Activated CD4-positive, alpha-beta memory T cell treated with anti-CD3 and anti-CD28 coated beads for 36 hours (primary cell): ENCODE measurements at regions not wholly inside any gene's neighbourhood (a gene's known extent, or its start where the extent isn't known, plus 50 kb on each side); places are given as distances from the start of the nearest gene placed in this dataset.

Experiments used
- CTCF ChIA-PET: fragments of 350-600 bp; sonication (Branson Sonifier 250); formaldehyde crosslinking; loops from one replicate; lab custom pipeline; 2021; ENCODE audit warnings: antibody characterized with exemption, inconsistent platforms; lab: Charles Lee
- POLR2A ChIA-PET: fragments of 350-600 bp; sonication (Branson Sonifier 250); formaldehyde crosslinking; loops from one replicate; lab custom pipeline; 2021; ENCODE audit warnings: antibody characterized with exemption; lab: Charles Lee
- DNase-seq: peaks from one replicate; pipeline ENCODE4 v3.0.0-alpha.2; 2020
- H3K27ac Mint-ChIP-seq: one replicate; pipeline ENCODE4 v1.8.0; 2021; ENCODE audit warnings: mixed read lengths
- H3K27me3 Mint-ChIP-seq: one replicate; pipeline ENCODE4 v1.8.0; 2021; ENCODE audit warnings: mixed read lengths
- H3K36me3 Mint-ChIP-seq: one replicate; pipeline ENCODE4 v1.8.0; 2021; ENCODE audit warnings: mixed read lengths
- H3K4me1 Mint-ChIP-seq: one replicate; pipeline ENCODE4 v1.8.0; 2021; ENCODE audit warnings: low read depth, mixed read lengths
- H3K4me3 Mint-ChIP-seq: one replicate; pipeline ENCODE4 v1.8.0; 2021; ENCODE audit warnings: mild to moderate bottlenecking, mixed read lengths
- H3K9me3 Mint-ChIP-seq: one replicate; pipeline ENCODE4 v1.8.0; 2021; ENCODE audit warnings: mixed read lengths
- intact Hi-C: fragments of 100-400 bp; cut with micrococcal nuclease; formaldehyde crosslinking; loops from one replicate; pipeline ENCODE4 v1.15.1; 2023

DNA sequence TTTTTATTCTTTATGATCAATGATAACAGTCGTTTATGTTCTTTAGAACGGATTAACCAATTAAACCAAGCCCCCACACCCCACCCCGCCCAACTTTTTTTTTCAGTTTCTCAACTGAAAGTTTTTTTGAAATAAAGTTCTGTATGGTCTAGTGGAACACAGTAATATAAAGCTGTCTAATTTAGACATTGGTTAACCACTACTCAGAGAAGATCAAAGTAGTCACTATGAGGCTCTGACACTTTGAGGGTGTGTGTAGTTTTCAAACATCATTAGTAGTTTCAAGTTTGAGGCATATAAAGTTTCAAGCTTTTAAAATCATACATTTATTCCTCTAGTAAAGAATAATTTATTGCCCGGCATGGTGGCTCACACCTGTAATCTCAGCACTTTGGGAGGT is 413.2 kb downstream of the EFNB2 start:
- intact Hi-C loops: no loop called here
- Mint-ChIP-seq H3K27me3 (peaks cover 4% of the 10 kb centered on the region), H3K36me3 (no peaks in the 10 kb centered on the region), H3K27ac (no peak overlapping the region), H3K4me1 (no peaks in the 10 kb centered on the region), H3K9me3 (no peaks in the 10 kb centered on the region), H3K4me3 (no peak overlapping the region)
- DNase-seq: no peak
- ChIA-PET CTCF (no interaction called here), POLR2A (no interaction called here)

DNA sequence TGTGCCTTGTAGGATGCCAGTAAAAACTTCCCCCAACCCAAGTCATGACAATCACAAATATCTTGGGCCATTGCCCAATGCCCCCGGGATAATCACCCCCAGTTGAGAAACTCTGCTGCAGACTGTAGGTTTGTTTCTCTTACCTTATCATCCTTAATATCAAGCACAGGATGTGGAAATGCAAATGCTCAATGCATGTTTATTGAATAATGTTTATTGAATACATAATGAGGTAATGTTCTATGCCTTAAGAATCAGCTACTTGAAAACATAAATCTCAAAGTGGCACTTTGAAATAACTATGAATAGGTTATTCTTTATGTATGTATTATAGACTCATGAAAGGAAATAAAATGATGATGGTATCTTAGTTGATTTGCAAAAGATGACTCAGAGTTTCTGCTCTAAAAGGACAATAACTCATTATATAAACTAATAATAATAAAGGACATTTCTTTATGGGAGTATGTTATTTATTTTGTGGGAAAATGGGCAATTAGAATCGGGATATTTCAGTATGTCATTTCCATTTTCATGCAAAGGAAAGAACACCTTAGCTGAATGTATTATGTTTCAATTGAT is 414.2 kb downstream of the EFNB2 start:
- Mint-ChIP-seq H3K4me1 (no peaks in the 10 kb centered on the region), H3K27me3 (peaks cover 4% of the 10 kb centered on the region), H3K27ac (no peak overlapping the region), H3K4me3 (no peak overlapping the region), H3K9me3 (no peaks in the 10 kb centered on the region), H3K36me3 (no peaks in the 10 kb centered on the region)
- intact Hi-C loops: no loop called here
- no peak for DNase-seq
- ChIA-PET POLR2A (no interaction called here), CTCF (no interaction called here)

GRCh38 chr13:106118996-106119395 is 416.5 kb downstream of the EFNB2 start:
- Mint-ChIP-seq H3K36me3 (no peaks in the 10 kb centered on the region), H3K27ac (no peak overlapping the region), H3K4me1 (no peaks in the 10 kb centered on the region), H3K27me3 (peaks cover 4% of the 10 kb centered on the region), H3K9me3 (no peaks in the 10 kb centered on the region), H3K4me3 (no peak overlapping the region)
- POLR2A ChIA-PET: no interaction called here
- intact Hi-C loops: no loop called here
- CTCF ChIA-PET: no interaction called here
- no peak for DNase-seq

DNA sequence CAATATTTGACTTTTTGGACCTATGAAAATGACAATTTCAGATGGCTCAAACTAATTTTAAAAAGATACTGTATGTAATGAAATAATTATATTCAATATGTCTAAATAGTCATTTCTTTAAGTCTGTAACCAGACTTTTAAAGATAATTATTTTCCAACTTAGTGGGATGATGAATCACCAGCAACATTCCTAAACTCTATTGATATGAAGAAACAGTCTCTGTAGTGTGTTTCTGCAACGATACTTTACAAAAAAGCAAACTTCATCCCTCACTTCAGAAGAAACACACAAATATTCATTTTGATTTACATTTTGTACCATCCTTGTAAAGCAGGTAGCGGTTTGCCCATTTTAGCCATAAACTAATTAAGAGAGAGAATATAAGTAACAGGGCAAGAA is 417.4 kb downstream of the EFNB2 start:
- DNase-seq: no peak
- H3K27me3 Mint-ChIP-seq: peaks cover 4% of the 10 kb centered on the region
- H3K9me3 Mint-ChIP-seq: no peaks in the 10 kb centered on the region
- intact Hi-C loops: no loop called here
- no peak overlapping the region for H3K4me3 Mint-ChIP-seq
- no peaks in the 10 kb centered on the region for H3K4me1 Mint-ChIP-seq
- H3K27ac Mint-ChIP-seq: no peak overlapping the region
- CTCF ChIA-PET: no interaction called here
- POLR2A ChIA-PET: no interaction called here
- H3K36me3 Mint-ChIP-seq: no peaks in the 10 kb centered on the region

- POLR2A ChIA-PET: no interaction called here
- no peaks in the 10 kb centered on the region for H3K4me1 Mint-ChIP-seq
- peaks cover 4% of the 10 kb centered on the region for H3K27me3 Mint-ChIP-seq
Observed at GRCh38 chr13:106117640-106118039, 417.8 kb downstream of the EFNB2 start.

GRCh38 chr13:106117035-106117434 is 418.4 kb downstream of the EFNB2 start:
- Mint-ChIP-seq H3K27ac (no peak overlapping the region), H3K4me3 (no peak overlapping the region), H3K27me3 (peaks cover 4% of the 10 kb centered on the region), H3K4me1 (no peaks in the 10 kb centered on the region), H3K9me3 (no peaks in the 10 kb centered on the region), H3K36me3 (no peaks in the 10 kb centered on the region)
- DNase-seq: no peak
- ChIA-PET POLR2A (no interaction called here), CTCF (interaction anchor here (0.7 kb wide), 1 partner anchor 568 kb away, joined by 3 read pairs; no protein-coding TSS in a partner anchor)
- intact Hi-C loops: no loop called here

More at GRCh38 chr13:106117640-106118039, 417.8 kb downstream of the EFNB2 start:
- H3K4me3 Mint-ChIP-seq: no peak overlapping the region
- CTCF ChIA-PET: no interaction called here
- H3K36me3 Mint-ChIP-seq: no peaks in the 10 kb centered on the region
- intact Hi-C loops: no loop called here
- no peak for DNase-seq
- H3K9me3 Mint-ChIP-seq: no peaks in the 10 kb centered on the region
- H3K27ac Mint-ChIP-seq: no peak overlapping the region

GRCh38 chr13:106115081-106115480 is 420.4 kb downstream of the EFNB2 start:
- ChIA-PET POLR2A (no interaction called here), CTCF (no interaction called here)
- H3K4me3 Mint-ChIP-seq: no peak overlapping the region
- H3K4me1 Mint-ChIP-seq: no peaks in the 10 kb centered on the region
- no peak for DNase-seq
- no peaks in the 10 kb centered on the region for H3K36me3 Mint-ChIP-seq
- intact Hi-C loops: no loop called here
- no peak overlapping the region for H3K27ac Mint-ChIP-seq
- no peaks in the 10 kb centered on the region for H3K9me3 Mint-ChIP-seq
- H3K27me3 Mint-ChIP-seq: no peaks in the 10 kb centered on the region

DNA sequence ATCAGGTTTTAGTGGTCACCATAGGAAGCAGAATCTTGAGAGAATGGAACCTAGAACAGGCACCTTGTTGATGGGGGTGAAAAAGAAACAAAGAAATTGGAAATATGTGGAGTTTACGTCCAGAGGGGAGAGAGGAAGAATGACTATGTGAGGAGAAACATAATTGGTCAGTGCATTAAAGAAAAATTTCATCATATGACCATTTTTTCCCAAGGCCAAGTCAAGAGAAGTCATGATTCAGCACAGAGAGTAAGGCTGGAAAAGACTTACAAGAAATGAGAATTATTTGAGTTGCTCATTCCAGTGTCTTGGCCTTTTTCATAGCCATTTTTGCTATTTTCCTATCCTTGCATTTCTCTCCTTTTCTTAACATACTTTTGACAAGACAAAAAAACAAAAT is 421.7 kb downstream of the EFNB2 start:
- H3K36me3 Mint-ChIP-seq: no peaks in the 10 kb centered on the region

DNA sequence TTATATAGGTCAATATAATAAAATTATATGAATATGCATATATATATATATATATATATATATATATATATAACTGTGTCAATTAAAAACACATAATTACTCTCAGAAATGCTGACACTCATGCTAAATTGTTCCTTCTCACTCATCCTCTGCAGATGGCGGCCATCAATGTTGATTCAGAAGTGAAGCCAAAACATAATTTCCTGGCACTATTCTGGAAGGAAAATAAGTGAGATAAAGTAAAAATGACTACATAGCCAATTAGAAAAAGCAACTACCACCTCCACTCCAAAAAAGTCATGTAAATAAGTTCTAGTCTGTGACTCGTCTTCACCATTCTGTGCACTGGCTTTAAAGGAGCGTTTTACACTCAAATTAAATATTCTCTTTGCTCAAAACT is 423.3 kb downstream of the EFNB2 start:
- intact Hi-C loops: no loop called here
- Mint-ChIP-seq H3K4me3 (no peak overlapping the region), H3K4me1 (no peaks in the 10 kb centered on the region), H3K36me3 (no peaks in the 10 kb centered on the region), H3K9me3 (no peaks in the 10 kb centered on the region), H3K27me3 (no peaks in the 10 kb centered on the region), H3K27ac (no peak overlapping the region)
- POLR2A ChIA-PET: no interaction called here
- no peak for DNase-seq
- CTCF ChIA-PET: no interaction called here

More for the DNA sequence above, 421.7 kb downstream of the EFNB2 start:
- Mint-ChIP-seq H3K27ac (no peak overlapping the region), H3K4me3 (no peak overlapping the region), H3K9me3 (no peaks in the 10 kb centered on the region), H3K27me3 (no peaks in the 10 kb centered on the region), H3K4me1 (no peaks in the 10 kb centered on the region)
- ChIA-PET CTCF (no interaction called here), POLR2A (no interaction called here)
- intact Hi-C loops: no loop called here
- no peak for DNase-seq

- H3K9me3 Mint-ChIP-seq: no peaks in the 10 kb centered on the region
Observed at GRCh38 chr13:106110241-106110855, 425.1 kb downstream of the EFNB2 start.

DNA sequence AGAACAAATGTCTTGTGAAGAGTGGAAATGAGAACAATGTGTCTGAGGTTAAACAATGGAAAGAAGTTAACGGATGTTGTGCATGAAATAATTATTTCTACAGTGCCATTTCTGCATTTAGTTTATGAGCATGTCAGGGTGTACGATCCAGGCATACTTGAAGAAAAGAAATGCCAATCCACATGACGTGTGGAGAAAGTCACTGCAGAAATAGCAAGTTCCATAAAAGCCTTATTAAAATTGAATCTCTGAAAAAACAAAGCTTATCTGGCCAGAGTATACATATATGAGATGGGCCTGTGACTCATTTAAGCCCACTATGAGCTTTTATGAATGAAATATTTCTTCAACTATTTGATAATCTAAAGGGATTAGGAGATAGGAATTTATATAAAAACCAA is 426.1 kb downstream of the EFNB2 start:
- no peaks in the 10 kb centered on the region for H3K27me3 Mint-ChIP-seq
- no peaks in the 10 kb centered on the region for H3K36me3 Mint-ChIP-seq

More at GRCh38 chr13:106110241-106110855, 425.1 kb downstream of the EFNB2 start:
- CTCF ChIA-PET: no interaction called here
- intact Hi-C loops: no loop called here
- POLR2A ChIA-PET: no interaction called here
- H3K4me1 Mint-ChIP-seq: no peaks in the 10 kb centered on the region
- H3K27me3 Mint-ChIP-seq: no peaks in the 10 kb centered on the region
- no peak for DNase-seq
- no peaks in the 10 kb centered on the region for H3K36me3 Mint-ChIP-seq
- H3K4me3 Mint-ChIP-seq: no peak overlapping the region
- H3K27ac Mint-ChIP-seq: no peak overlapping the region

GRCh38 chr13:106108346-106108745 is 427.1 kb downstream of the EFNB2 start:
- H3K36me3 Mint-ChIP-seq: no peaks in the 10 kb centered on the region
- no peak overlapping the region for H3K4me3 Mint-ChIP-seq
- H3K27ac Mint-ChIP-seq: no peak overlapping the region
- no peak for DNase-seq
- ChIA-PET CTCF (no interaction called here), POLR2A (no interaction called here)
- intact Hi-C loops: no loop called here
- no peaks in the 10 kb centered on the region for H3K9me3 Mint-ChIP-seq
- H3K27me3 Mint-ChIP-seq: no peaks in the 10 kb centered on the region
- H3K4me1 Mint-ChIP-seq: no peaks in the 10 kb centered on the region

More for the DNA sequence above, 426.1 kb downstream of the EFNB2 start:
- no peak overlapping the region for H3K4me3 Mint-ChIP-seq
- no peaks in the 10 kb centered on the region for H3K9me3 Mint-ChIP-seq
- no peak for DNase-seq
- H3K4me1 Mint-ChIP-seq: no peaks in the 10 kb centered on the region
- H3K27ac Mint-ChIP-seq: no peak overlapping the region
- intact Hi-C loops: no loop called here
- CTCF ChIA-PET: no interaction called here
- POLR2A ChIA-PET: no interaction called here

DNA sequence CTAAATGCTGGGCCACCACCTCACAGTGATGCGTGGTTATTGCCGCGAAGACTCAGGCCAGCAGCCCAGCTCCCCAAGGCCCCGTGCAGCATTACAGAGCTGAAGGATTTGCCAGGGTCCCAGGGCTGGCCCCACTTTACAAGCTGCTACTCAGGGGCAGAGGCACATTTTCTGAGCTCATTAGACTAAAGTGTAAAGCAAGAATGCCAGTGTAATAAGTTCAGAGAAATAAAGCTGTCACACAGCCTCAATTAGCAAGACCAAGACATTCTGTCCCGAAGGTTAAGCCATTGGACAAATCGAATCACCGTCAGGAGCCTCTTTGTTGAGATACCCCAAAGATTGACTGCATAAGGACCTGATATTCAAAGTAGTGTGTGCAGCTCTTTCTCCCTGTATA is 428.4 kb downstream of the EFNB2 start:
- Mint-ChIP-seq H3K36me3 (no peaks in the 10 kb centered on the region), H3K4me1 (no peaks in the 10 kb centered on the region), H3K9me3 (no peaks in the 10 kb centered on the region), H3K27me3 (no peaks in the 10 kb centered on the region), H3K27ac (no peak overlapping the region), H3K4me3 (no peak overlapping the region)
- intact Hi-C loops: no loop called here
- POLR2A ChIA-PET: no interaction called here
- no peak for DNase-seq
- CTCF ChIA-PET: no interaction called here
